ENCODE measurements at regions not wholly inside any gene's neighbourhood (a gene's known extent, or its start where the extent isn't known, plus 50 kb on each side); places are given as distances from the start of the nearest gene placed in this dataset.

DNA sequence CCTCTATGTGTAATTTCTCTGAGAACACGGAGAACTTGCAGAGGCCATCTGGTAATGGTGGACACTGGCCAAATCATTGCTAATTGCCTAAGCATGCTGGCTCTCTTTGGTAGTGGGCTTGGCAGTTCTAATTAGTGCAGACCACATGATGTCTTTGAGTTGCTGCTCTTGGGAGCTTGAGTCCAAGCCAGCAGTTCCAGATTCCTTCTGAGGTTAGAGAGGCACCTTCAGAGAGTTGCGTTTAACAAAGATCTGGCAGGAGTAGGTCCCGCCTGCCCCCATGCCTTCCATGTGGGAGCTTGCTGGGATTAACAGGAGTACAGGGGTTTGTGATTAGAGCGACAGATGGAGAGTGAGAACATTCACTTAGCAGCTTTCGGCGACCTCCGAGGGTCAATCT, 449.0 kb upstream of the LMCD1 start:
- TF ChIP-seq, protein P1, sequence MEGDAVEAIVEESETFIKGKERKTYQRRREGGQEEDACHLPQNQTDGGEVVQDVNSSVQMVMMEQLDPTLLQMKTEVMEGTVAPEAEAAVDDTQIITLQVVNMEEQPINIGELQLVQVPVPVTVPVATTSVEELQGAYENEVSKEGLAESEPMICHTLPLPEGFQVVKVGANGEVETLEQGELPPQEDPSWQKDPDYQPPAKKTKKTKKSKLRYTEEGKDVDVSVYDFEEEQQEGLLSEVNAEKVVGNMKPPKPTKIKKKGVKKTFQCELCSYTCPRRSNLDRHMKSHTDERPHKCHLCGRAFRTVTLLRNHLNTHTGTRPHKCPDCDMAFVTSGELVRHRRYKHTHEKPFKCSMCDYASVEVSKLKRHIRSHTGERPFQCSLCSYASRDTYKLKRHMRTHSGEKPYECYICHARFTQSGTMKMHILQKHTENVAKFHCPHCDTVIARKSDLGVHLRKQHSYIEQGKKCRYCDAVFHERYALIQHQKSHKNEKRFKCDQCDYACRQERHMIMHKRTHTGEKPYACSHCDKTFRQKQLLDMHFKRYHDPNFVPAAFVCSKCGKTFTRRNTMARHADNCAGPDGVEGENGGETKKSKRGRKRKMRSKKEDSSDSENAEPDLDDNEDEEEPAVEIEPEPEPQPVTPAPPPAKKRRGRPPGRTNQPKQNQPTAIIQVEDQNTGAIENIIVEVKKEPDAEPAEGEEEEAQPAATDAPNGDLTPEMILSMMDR (IDR thresholded peaks at IDR 0.05; ENCODE audit: insufficient read depth, low read length) = no peak
- TF ChIP-seq, protein P2, sequence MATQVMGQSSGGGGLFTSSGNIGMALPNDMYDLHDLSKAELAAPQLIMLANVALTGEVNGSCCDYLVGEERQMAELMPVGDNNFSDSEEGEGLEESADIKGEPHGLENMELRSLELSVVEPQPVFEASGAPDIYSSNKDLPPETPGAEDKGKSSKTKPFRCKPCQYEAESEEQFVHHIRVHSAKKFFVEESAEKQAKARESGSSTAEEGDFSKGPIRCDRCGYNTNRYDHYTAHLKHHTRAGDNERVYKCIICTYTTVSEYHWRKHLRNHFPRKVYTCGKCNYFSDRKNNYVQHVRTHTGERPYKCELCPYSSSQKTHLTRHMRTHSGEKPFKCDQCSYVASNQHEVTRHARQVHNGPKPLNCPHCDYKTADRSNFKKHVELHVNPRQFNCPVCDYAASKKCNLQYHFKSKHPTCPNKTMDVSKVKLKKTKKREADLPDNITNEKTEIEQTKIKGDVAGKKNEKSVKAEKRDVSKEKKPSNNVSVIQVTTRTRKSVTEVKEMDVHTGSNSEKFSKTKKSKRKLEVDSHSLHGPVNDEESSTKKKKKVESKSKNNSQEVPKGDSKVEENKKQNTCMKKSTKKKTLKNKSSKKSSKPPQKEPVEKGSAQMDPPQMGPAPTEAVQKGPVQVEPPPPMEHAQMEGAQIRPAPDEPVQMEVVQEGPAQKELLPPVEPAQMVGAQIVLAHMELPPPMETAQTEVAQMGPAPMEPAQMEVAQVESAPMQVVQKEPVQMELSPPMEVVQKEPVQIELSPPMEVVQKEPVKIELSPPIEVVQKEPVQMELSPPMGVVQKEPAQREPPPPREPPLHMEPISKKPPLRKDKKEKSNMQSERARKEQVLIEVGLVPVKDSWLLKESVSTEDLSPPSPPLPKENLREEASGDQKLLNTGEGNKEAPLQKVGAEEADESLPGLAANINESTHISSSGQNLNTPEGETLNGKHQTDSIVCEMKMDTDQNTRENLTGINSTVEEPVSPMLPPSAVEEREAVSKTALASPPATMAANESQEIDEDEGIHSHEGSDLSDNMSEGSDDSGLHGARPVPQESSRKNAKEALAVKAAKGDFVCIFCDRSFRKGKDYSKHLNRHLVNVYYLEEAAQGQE (IDR thresholded peaks at IDR 0.05; ENCODE audit: insufficient replicate concordance, low read depth) = no peak
- TF ChIP-seq SPI1 (IDR thresholded peaks at IDR 0.05; ENCODE audit: borderline replicate concordance, low read depth) (no peak), POLR2AphosphoS5 (IDR thresholded peaks at IDR 0.05; ENCODE audit: low read depth) (no peak), GABPA (IDR thresholded peaks at IDR 0.05; ENCODE audit: low read depth) (no peak)

Data from HL-60 (cell line).